ENCODE measurements at regions not wholly inside any gene's neighbourhood (a gene's known extent, or its start where the extent isn't known, plus 50 kb on each side); places are given as distances from the start of the nearest gene placed in this dataset.

- FAIRE-seq (no peak), DNase-seq (ENCODE audit: low read depth, low spot score) (no peak)
- H3K27ac ChIP-seq (ENCODE audit: insufficient read depth, low read depth, low read length) = no peak overlapping the region
- H3K4me1 ChIP-seq (ENCODE audit: control insufficient read depth, extremely low read depth, insufficient read depth, low read length) = no peaks in the 10 kb centered on the region
- H3K36me3 ChIP-seq (ENCODE audit: control insufficient read depth in 2 of 2, extremely low read depth in 1 of 2, insufficient read depth in 2 of 2, low read length in 2 of 2) = no peaks in the 10 kb centered on the region
- H3K27me3 ChIP-seq (ENCODE audit: control insufficient read depth in 2 of 2, insufficient read depth in 2 of 2, low read length in 2 of 2) = no peaks in the 10 kb centered on the region
- no peaks in the 10 kb centered on the region for H3K9me1 ChIP-seq (replicated peaks; ENCODE audit: control insufficient read depth, extremely low read depth, insufficient read depth, low read length)
- no peak for TF ChIP-seq JUN (IDR thresholded peaks at IDR 0.05; ENCODE audit: borderline replicate concordance, insufficient read depth, insufficient read length, low read depth)
- no peak for TF ChIP-seq CTCF (IDR thresholded peaks at IDR 0.05; ENCODE audit: extremely low read depth in 1 of 2, insufficient read depth in 1 of 2, low read depth in 1 of 2, low read length in 2 of 2)
- TF ChIP-seq FOS (IDR thresholded peaks at IDR 0.05; ENCODE audit: borderline replicate concordance, insufficient read depth, low read length) = no peak
- no peak for TF ChIP-seq EZH2 (IDR thresholded peaks at IDR 0.05; ENCODE audit: borderline replicate concordance, low read depth, low read length, severe bottlenecking)
- no peak for TF ChIP-seq MYC (IDR thresholded peaks at IDR 0.05; ENCODE audit: low read depth, low read length)
- TF ChIP-seq MAX (IDR thresholded peaks at IDR 0.05; ENCODE audit: insufficient read depth, insufficient read length) = no peak
- TF ChIP-seq GATA2 (IDR thresholded peaks at IDR 0.05; ENCODE audit: insufficient read depth, insufficient read length, low read depth, low read length) = no peak
- no peak for TF ChIP-seq POLR2AphosphoS5 (IDR thresholded peaks at IDR 0.05; ENCODE audit: insufficient read depth, low read depth, low read length)
- H3K4me3 ChIP-seq (replicated peaks in 1 of 3; ENCODE audit: insufficient read depth in 1 of 3, low read depth in 1 of 3, low read length in 3 of 3) = no peak overlapping the region
- intact Hi-C loops (cut with micrococcal nuclease) (no loop called here), dilution Hi-C loops (cut with MboI; ENCODE audit: extremely low pct_ligation_motif_present, low sequenced_read_pairs) (no loop called here)
- H2AFZ ChIP-seq (ENCODE audit: low read depth, low read length) = no peak overlapping the region
- ChIA-PET POLR2A (no interaction called here), CTCF (no interaction called here)
- peaks cover 5% of the 10 kb centered on the region for H3K9me3 ChIP-seq (replicated peaks; ENCODE audit: control insufficient read depth, insufficient read depth, low read length)
- H3K9ac ChIP-seq (replicated peaks; ENCODE audit: extremely low read depth, insufficient read depth, low read length) = no peak overlapping the region
- no peaks in the 10 kb centered on the region for H4K20me1 ChIP-seq (replicated peaks; ENCODE audit: control insufficient read depth, extremely low read depth, insufficient read depth, low read length)
- BruUV-seq (replicated peaks) = no TSS peak
- H3K79me2 ChIP-seq (ENCODE audit: control insufficient read depth, insufficient read depth, low read length) = no peaks in the 10 kb centered on the region
- H3K4me2 ChIP-seq (ENCODE audit: insufficient read depth, low read length) = no peak overlapping the region
These were observed 1561.4 kb downstream of the MAT2B start for GRCh38 chr5:165066751-165067385.

All from endothelial cell of umbilical vein (primary cell).